ENCODE measurements at regions not wholly inside any gene's neighbourhood (a gene's known extent, or its start where the extent isn't known, plus 50 kb on each side); places are given as distances from the start of the nearest gene placed in this dataset.
"Not testable (repeated sequence)": the region's sequence is repeated elsewhere in the genome, so short reads cannot be mapped to it uniquely, and the experiment has no call there.

DNA sequence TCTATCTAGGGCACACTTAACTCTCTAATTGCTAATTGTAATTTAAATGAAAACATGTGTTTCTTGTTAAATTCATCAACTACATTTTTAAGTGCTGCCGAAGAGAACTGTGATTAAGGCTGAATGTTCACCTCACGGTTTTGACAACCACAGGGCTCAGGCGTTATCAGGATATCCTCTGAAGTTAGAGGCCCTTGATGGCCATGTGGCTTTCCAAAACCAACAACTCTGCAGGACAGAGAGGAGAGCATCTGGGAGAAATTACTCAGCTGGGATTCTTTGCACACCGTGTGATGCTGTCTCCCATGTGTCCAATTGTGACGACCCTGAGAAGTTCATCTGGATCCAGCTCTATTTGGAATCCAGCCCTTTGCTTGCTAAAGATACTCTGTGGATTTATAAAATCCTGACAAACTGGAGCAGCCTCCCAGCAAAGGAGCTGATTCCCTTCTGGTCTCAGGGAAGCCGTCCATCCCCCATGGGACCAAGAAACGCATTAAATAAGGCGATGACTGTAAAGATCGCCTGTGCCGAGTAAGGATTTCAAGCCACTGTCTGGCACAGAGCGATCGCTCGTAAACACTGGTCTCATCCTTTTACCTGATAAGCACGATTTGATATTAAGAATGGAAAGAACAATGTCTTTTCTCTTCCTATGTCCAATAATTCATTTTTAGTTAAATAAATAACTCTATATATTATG lies 401.1 kb downstream of the CD83 start:
- no peak for DNase-seq (ENCODE audit: low read depth in 2 of 2)

DNA sequence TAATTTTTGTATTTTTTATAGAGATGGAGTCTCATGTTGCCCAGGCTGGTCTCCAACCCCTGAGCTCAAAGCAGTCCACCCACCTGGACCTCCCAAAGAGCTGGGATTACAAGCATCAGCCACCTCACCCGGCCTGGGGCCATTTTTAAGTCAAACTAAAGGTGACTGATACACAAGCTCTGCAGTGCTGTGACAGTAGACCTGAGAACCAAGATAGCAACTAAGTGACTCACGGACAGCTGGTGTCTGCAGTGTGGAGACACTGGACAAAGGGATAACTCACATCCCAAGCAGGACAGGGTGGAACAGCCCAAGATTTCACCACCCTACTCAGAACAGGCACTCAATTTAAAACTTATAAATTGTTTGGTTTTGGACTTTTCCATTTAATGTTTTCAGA lies 402.5 kb downstream of the CD83 start:
- DNase-seq (ENCODE audit: low read depth in 2 of 2) = no peak

DNA sequence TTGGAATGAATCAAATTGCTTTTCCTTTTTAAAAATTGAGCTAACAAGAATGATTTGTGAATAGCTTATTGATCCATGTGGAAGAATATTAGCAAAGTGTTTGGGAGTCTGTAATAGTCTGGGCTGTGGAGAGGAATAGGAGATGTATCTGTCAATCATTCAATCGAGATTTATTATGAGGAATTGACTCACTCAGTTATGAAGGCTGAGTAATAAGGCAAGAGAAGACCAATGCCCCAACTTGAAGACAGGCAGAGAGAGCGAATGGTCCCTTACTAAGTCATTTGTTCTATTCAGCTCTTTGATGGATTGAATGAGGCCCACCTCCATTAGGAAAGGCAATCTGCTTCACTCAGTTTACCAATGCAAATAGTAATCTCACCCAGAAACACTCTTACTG lies 403.0 kb downstream of the CD83 start:
- no peak for DNase-seq (ENCODE audit: low read depth in 2 of 2)

DNA sequence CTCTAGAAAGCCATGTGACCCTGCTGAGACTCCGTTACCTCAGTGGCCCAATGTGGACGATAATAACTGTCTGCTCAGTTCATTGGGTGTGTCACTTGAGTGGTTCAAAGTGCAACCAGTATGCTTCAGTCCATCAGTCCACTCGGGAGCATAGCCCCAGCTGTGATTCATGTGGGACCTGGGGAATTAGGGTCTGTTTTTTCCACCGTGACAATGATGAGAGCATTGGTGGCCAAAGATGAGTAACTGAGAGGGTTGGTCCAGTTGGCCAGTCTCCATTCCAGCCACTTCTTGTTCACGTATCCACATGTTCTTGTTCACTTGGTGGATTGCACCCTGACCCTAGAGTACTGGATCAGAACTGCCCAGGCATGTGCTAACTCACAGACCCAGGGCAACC lies 403.6 kb downstream of the CD83 start:
- DNase-seq (ENCODE audit: low read depth in 2 of 2) = no peak

DNA sequence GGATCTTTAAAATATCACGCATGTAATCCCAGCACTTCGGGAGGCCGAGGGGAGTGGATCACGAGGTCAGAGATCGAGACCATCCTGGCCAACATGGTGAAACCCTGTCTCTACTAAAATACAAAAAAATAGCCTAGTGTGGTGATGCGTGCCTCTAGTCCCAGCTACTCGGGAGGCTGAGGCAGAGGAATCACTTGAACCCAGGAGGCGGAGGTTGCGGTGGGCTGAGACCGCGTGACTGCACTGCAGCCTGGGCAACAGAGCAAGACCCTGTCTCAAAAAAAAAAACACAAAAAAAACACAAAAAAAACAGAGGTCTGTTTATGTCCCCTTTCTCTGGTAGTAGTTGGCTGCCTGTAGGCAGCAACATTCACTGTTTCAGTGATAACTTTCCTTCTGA lies 404.3 kb downstream of the CD83 start:
- not testable (repeated sequence) for DNase-seq (ENCODE audit: low read depth in 2 of 2)

DNA sequence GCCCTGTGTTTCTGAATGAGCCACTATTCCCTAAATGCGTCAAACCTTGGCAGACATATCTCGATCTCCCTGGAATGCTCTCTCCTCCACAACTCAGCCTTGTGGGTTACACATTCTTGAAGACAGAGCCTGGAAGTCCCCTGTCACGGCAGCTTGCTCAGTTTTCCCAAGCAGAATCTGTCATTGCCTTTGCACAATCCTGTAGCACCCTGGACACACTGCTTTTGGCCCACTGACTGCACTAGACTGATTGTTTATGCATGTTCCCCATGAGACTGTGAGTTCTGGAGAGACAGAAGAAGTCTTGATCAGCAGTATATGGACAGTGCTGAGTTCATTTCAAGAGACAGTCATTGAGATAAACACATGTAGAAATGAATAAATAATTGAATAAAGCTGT lies 406.7 kb downstream of the CD83 start:
- DNase-seq (ENCODE audit: low read depth in 2 of 2) = no peak

DNA sequence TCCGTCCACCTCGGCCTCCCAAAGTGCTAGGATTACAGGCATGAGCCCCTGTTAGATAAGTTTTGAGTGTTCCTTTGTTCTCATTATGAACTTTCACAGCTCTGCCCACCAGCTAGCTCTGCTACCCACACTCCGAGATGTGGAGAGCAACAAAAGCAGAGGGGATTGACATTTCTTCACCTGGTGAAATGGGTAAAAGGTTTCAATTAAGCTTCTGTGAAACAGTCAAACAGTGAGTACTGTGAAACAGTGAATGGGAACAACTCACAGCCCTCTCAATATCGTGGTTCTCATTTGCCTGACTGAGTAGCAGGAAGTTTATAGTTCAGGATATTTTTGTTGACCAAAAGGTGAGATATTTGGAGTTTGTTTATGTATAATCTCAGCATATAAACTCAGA lies 412.8 kb downstream of the CD83 start:
- no peak for DNase-seq (ENCODE audit: low read depth in 2 of 2)

DNA sequence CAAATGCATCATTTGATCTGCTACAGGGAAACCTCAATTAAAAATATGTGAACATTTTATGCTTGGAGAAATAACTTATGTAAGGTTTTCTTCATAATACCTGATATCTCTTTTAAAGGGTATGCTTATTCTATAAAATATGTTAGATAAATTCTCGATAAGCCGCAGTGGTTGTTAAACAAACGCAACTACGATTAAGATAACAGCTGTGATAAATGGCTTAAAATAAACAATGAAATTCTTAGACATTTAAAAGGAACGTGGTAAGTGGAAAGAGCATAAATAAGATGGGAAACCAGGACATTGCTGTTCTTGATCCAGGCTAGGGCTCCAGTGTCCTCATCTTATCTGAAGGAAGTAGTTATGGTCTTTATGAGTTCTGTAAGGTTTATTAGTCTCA lies 415.9 kb downstream of the CD83 start:
- DNase-seq (ENCODE audit: low read depth in 2 of 2) = no peak

DNA sequence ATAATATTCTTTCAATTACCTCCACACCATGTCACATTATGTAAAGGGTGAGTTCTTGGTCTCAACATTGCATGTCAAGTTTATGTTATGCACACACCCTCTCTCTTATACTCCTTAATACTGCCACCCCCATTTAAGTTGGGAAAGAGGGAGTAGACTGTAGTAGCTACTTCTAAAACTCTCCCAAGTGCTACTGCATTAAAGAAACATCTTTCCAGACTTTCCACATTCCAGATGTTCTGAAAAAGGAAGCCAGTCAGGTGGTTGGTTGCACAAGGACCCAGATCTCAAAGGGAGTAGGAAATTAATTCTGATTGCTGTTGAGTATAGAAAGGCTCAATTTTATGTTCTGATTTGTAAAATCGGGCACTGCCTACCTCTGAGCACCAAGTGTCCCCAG lies 419.5 kb downstream of the CD83 start:
- no peak for DNase-seq (ENCODE audit: low read depth in 2 of 2)

DNA sequence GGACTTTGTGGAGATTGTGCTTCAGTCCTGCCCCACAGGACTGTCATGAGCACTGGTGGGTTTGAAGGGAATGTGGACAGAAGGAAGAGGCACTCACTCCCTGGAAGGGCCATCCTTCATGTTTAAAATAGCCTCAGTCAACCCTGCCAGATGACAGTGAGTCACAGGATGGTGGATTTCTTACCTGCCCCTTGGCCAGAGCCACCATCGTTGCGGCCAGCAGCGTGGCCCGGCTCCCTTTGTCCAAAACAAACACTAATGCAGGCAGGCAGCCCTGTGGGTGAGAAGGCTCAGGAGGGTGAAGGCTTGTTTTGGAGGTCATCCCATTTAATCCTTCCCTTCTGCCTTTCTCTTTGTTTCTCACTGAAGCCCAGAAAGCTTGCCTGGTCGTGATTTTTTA lies 422.7 kb downstream of the CD83 start:
- DNase-seq (ENCODE audit: low read depth in 2 of 2) = no peak

DNA sequence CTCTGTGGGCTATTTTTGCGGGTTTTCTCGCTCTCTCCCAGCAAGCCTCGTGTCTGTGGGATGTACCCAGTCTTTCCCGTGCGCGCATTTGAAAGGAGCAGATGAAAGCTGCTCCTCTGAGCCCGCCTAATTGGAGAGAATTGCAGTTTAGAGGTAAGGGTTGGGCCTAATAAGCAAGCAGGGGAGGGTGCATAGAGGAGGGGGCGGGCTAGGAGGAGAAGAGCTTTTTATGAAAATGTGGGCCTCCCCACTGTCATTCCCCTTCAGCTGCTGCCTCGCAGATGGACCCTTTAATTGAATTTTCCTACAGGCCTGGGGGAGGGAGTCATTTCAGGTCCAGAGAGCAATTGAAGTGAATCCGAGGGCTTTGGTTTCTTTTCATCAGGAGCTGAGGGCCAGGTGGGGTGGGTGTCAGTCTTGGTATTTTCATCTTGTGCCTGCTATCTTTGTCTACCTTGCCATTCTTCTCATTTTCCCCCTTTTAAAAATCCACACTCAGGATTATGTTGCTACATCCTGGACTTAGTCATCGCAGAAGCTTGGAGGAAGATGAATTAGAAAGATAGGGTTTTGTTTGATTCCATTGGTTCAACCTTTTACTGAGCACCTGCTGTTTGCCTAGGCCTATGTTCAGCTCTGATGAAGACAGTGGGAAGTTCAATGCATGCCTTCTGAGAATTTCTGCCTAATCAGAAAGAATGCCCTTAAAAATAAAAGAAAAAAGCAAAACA lies 423.4 kb downstream of the CD83 start:
- DNase-seq (ENCODE audit: low read depth in 2 of 2) = no peak

DNA sequence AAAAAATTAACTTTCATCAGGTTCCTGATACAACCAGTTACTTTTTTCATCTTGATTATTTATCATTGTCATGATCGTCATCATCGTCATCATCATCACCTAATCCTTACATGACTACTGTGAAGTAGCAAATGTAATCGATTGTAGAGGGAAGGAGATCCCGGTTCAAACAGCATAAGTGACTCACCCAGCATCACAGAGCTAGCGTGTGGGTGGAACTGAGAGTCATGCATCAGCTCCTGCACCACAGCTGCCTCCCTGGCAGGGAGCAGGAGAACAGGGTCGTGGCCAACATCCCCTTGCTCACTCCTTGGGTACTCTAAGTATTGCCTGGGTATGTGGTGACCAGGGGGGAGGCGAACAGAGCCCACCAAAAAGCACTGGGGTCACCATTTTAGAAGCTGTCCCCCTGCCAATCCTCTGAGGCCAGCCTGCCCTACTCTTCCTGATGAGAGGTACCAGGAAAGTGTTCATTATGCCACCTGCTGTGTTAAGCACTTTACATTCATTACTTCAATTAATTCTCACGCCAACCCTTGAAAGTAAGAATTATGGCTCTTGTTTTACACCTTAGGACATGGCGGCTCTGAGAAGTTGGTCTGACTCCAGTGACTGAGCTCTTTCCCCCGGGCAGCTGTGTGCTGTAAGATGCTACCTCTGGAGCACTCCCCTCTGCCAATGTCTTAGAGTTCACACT lies 425.2 kb downstream of the CD83 start:
- peak; percentile 74 to 75 for DNase-seq (ENCODE audit: low read depth in 2 of 2)

DNA sequence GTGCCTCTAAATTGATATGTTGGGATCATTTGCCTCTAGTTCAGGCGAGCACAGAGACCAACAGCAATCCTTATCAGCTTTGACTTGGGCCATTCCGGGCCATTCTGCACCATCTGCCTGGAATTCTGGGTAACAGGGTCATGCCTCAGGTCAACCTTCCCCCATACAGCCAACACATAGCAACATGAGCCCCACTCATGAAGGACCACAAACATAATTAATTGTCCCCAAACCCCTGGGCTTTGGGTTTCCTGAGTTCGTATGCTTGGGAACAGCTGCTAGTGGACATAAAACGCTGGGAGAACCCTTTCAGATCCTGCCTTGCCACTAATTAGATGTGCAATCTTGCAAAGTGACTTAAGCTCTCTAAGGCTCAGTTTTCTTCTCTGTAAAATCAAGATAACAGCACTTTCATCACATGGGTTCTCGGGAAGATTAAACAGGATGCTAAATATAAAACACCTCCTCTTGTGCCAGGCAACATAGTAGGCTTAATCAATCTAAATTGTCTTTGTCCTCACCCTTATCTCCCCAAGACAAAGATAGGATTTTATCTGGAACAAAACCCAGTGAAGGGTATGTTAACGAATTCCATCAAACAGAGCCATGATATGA lies 426.5 kb downstream of the CD83 start:
- DNase-seq (ENCODE audit: low read depth in 2 of 2) = no peak

DNA sequence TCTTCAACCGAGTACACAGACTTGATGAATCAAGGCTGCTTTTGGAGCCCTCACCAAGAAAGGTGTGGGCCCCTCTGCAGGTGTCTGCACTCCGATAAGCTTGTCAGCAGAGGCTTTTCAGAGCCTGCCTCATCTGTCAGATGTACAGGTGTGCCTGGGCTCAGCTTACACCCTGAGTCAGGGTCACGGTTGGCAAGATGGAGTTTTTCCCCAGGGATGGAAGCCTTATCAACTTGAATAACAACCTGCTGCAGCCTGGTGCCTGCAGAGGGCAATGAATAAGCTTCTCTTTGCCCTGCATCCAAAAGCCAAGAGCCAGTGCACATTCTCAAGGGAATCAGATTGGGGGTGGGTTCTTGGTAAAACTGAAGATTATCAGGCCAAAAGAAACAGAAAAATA lies 427.1 kb downstream of the CD83 start:
- DNase-seq (ENCODE audit: low read depth in 2 of 2) = no peak

DNA sequence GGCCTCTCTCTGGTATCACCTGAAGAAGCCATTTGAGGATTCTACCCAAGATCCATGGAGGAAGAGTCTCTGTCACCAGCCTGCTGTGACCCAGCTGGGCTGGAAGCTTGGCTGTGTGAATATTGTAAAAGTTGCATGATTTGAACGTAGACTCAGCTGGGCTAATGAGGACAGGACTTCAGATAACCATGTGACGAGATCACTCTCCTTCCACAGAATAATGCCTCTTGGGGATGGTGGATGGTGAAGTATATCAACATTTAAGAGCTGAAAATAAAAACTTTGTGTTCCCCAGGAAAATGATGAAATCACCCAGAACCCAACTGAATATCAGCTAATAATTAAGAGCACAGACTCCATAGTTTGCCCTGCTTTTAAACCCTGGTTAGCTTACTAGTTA lies 427.9 kb downstream of the CD83 start:
- DNase-seq (ENCODE audit: low read depth in 2 of 2) = no peak

DNA sequence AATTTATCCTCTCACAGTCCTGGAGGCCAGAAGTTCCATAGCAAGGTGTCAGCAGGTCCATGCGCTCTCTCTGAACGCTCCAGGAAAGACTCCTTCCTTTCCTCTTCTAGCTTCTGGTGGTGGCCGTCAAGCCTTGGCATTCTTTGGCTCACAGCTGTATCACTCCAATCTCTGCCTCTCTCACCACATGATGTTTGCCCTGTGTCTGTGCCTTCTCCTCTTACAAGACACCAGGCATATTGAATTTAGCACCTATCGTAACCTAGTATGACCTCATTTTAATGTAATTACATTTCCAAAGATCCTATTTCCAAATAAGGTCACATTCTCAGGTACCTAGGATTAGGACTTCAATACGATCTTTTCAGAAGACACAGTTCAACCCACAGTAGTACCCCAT lies 428.5 kb downstream of the CD83 start:
- DNase-seq (ENCODE audit: low read depth in 2 of 2) = no peak

DNA sequence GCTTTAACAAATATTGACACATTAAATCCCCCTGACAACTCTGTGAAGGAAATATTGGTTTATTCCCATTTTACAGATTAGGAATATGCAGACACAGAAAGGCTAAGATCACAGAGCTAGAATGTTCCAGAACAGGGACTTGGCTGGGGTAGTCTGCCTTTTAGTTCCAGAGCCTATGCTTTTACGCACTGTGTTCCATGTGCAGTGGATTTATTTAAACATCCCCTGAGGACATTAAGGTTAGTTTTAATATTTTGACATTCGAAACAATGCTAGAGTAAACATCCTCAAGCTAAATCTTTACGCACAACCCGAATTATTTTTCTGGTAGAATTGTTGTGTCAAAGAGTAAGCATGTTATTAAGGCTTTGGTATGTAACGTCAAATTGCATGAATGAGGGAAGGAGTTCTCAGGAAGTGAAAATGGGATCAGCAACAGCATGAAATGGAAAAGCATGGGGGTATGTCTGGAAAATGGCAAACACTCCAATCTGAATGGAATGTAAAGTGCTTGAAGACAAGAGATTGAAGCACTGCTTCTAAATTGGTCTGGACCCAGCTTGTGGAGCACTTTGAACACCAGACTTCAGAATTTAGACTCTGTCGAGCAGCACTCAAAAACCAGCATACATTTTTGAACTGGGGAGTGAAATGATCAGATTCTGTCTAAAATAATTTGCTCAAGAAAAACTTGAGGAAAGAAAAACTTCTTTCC lies 429.9 kb downstream of the CD83 start:
- no peak for DNase-seq (ENCODE audit: low read depth in 2 of 2)

DNA sequence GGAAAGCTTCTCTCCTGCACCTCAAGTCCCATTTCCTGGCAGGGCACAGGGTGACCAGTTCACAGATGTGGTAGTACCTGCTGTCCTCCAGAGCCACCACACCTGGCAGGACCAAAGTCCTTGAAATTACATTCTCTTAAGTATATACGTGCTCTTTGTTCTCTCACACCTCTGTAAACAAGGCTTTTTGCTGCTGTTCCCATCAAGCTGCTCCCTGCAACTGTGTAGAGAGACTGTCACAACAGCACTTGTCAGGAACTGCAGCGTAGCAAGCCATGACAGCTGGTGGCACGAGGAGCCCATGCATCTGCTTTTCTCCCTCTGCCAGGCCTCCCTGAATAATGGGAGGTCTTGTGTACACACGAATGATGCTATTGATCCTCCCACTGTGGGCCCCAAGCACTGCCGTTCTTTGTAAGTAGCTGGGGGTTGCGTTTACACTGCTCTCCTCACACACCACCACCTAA lies 431.8 kb downstream of the CD83 start:
- DNase-seq (ENCODE audit: low read depth in 2 of 2) = no peak

DNA sequence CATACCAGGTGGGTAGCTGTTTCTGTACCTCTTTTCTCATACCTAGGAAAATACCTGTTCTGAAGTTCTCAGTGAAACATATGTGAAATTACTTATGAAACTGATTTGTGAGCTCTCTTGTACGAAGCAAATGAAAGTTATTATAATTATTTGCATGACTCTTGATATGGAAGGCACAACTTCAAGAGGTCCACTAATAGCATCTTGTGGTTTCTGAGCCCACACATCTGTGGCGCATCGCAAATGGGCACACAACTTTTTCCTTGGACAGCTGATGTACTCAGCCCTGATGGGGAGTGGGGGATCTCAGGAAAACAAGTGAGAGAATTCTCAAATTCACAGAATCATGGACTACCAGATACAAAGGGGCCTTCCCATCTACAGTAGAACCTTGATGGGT lies 432.3 kb downstream of the CD83 start:
- no peak for DNase-seq (ENCODE audit: low read depth in 2 of 2)

DNA sequence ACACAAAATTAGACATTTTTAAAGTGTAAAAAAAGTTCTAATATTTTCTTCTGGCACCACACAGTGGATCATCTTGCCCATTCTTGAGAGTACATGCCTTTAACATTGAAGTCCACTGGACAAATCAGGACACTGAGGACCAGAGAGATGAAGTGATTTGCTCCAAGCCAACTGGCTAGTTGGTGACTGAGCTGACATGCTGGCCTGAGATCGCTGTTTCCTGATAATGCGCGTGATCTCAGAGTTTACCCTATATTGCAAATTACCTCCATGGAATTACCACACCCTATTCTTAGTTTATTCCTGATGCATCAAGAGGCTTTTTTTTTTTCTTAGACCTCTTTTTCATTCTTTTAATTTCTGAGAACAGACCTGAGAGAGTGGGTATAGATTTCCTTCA lies 432.8 kb downstream of the CD83 start:
- DNase-seq (ENCODE audit: low read depth in 2 of 2) = no peak

DNA sequence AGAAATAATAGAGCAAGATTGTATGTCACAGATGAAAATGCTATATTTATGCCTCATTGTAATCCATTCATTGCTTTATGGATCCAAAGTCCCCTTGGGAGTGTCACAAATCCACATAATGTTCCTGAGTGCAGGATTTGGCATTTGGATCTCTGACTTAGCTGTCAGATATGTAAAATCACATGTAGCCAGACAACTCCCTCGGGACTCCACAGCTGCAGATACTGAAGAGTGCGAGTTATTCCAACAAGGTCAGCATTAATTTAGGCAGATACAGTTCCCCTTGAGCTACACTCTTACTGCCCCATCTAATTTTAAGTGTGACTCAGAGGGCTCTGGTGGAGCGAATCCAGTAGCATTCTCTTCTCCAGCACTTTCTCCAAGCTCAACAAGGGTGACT lies 433.2 kb downstream of the CD83 start:
- DNase-seq (ENCODE audit: low read depth in 2 of 2) = no peak

DNA sequence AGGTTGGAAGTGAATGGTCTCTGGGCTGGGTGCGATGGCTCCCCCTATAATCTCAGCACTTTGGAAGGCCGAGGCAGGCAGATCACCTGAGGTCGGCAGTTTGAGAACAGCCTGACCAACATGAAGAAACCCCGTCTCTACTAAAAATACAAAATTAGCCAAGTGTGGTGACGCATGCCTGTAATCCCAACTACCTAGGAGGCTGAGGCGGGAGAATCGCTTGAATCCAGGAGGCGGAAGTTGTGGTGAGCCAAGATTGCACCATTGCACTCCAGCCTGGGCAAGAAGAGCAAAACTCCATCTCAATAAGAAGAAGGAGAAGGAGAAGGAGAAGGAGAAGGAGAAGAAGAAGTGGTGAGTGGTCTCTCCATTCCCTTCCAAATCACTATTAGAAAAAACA lies 434.0 kb downstream of the CD83 start:
- not testable (repeated sequence) for DNase-seq (ENCODE audit: low read depth in 2 of 2)
